Osteoblast (primary cell): ENCODE measurements at regions not wholly inside any gene's neighbourhood (a gene's known extent, or its start where the extent isn't known, plus 50 kb on each side); places are given as distances from the start of the nearest gene placed in this dataset.

ENCODE experiments used
- DNase-seq: peaks from one replicate; pipeline ENCODE4 v3.0.0; 2011; ENCODE audit warnings: low spot score, mixed read lengths; ENCODE audit not compliant: insufficient read length; ENCODE audit errors: missing footprints
- H2AFZ ChIP-seq: 2 replicates; pipeline ENCODE4 v1.6.0; 2011; ENCODE audit warnings: mild to moderate bottlenecking, low read length
- H3K27ac ChIP-seq: 2 replicates; pipeline ENCODE4 v1.5.1; 2011; ENCODE audit warnings: mild to moderate bottlenecking, low read depth, low read length, moderate library complexity
- H3K27me3 ChIP-seq: 2 replicates; pipeline ENCODE4 v1.6.0; 2012; ENCODE audit warnings: mild to moderate bottlenecking, control low read depth, inconsistent platforms, low read length, moderate library complexity; ENCODE audit not compliant: insufficient read depth
- H3K36me3 ChIP-seq: 2 replicates; pipeline ENCODE4 v1.5.1; 2011; ENCODE audit warnings: mild to moderate bottlenecking, low read length, control low read depth, moderate library complexity; ENCODE audit not compliant: insufficient read depth
- H3K4me1 ChIP-seq: 2 replicates; pipeline ENCODE4 v1.5.1; 2011; ENCODE audit warnings: mild to moderate bottlenecking, low read length, control low read depth, moderate library complexity; ENCODE audit not compliant: insufficient read depth
- H3K4me2 ChIP-seq: 2 replicates; pipeline ENCODE4 v1.6.0; 2011; ENCODE audit warnings: mild to moderate bottlenecking, low read length; ENCODE audit not compliant: insufficient read depth
- H3K4me3 ChIP-seq: fragments of 200-600 bp; sonication (generic); 3 replicates; pipeline ENCODE4 v1.5.1; 2012; ENCODE audit warnings: mild to moderate bottlenecking, low read length, inconsistent platforms; ENCODE audit not compliant: insufficient read depth
- H3K79me2 ChIP-seq: 2 replicates; pipeline ENCODE4 v1.6.0; 2012; ENCODE audit warnings: mild to moderate bottlenecking, low read length, control low read depth, inconsistent platforms; ENCODE audit not compliant: insufficient read depth
- H3K9me3 ChIP-seq: 2 replicates; pipeline ENCODE4 v1.5.1; 2011; ENCODE audit warnings: low read depth, low read length, control low read depth
- H4K20me1 ChIP-seq: 2 replicates; pipeline ENCODE4 v1.6.0; 2012; ENCODE audit warnings: mild to moderate bottlenecking, low read length, control low read depth; ENCODE audit not compliant: insufficient read depth
- CTCF ChIP-seq: IDR thresholded peaks from 2 replicates; pipeline ENCODE4 v1.5.1; 2011; ENCODE audit warnings: mild to moderate bottlenecking, low read depth, low read length, moderate library complexity; ENCODE audit errors: extremely low read depth

DNA sequence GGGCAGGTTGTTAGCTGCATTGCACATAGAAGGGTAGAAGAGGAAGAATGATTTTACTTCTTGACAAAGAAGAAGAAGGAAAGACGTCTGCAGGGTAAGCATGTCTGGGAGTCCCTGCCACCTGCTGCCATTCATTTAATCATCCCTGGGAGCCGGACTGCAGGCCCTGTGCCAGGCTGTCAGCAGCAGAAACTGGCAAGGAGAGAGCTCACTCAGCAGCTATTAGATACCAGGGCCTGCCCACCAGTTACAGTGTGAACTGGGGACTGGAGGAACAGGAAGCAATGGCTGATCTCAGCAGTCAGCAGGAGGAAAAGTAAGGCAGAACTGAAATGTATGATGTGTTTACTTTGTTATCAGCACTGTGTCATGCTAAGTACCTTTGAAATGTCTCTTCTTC, 75.7 kb upstream of the C1orf87 start:
- DNase-seq, result peak; percentile 15
- peak overlapping the region; percentile 34 for H2AFZ ChIP-seq

DNA sequence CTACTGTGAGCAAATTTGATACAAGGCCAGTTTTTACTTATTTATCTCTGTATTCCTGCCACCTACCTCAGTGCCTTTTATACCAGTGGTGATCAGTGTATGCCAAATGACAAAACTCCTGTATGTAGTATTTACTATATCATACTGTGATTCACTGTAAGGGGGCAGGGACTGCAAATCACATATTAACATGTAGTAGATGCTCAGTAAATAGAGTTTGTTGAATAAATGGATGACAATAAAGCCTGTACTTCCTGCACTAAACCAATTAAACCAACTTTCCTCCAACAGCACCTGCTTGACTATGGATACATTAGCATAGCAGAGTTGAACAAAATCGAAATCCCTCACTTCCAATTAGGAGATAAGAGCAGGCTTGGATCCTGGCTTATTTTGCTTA, 73.3 kb upstream of the C1orf87 start:
- no peak overlapping the region for H2AFZ ChIP-seq
- no peak for TF ChIP-seq CTCF
- no peak overlapping the region for H3K27ac ChIP-seq
- no peaks in the 10 kb centered on the region for H3K9me3 ChIP-seq
- no peak overlapping the region for H3K4me3 ChIP-seq
- H3K4me1 ChIP-seq, result no peaks in the 10 kb centered on the region
- DNase-seq, result no peak
- H4K20me1 ChIP-seq, result no peaks in the 10 kb centered on the region
- H3K36me3 ChIP-seq, result no peaks in the 10 kb centered on the region
- no peaks in the 10 kb centered on the region for H3K27me3 ChIP-seq
- no peak overlapping the region for H3K4me2 ChIP-seq
- H3K79me2 ChIP-seq, result no peaks in the 10 kb centered on the region

More for the DNA sequence above, 75.7 kb upstream of the C1orf87 start:
- H3K4me2 ChIP-seq, result no peak overlapping the region
- H3K79me2 ChIP-seq, result no peaks in the 10 kb centered on the region
- no peaks in the 10 kb centered on the region for H3K36me3 ChIP-seq
- H3K27me3 ChIP-seq, result no peaks in the 10 kb centered on the region
- no peak overlapping the region for H3K4me3 ChIP-seq
- H3K4me1 ChIP-seq, result no peaks in the 10 kb centered on the region
- TF ChIP-seq CTCF, result no peak
- H4K20me1 ChIP-seq, result no peaks in the 10 kb centered on the region
- no peaks in the 10 kb centered on the region for H3K9me3 ChIP-seq
- no peak overlapping the region for H3K27ac ChIP-seq

GRCh38 chr1:60145771-60146170, 72.2 kb upstream of the C1orf87 start:
- no peak for DNase-seq
- Histone ChIP-seq H2AFZ (no peak overlapping the region), H3K9me3 (no peaks in the 10 kb centered on the region), H4K20me1 (no peaks in the 10 kb centered on the region), H3K4me3 (no peak overlapping the region), H3K27ac (no peak overlapping the region), H3K4me1 (no peaks in the 10 kb centered on the region), H3K27me3 (no peaks in the 10 kb centered on the region), H3K36me3 (no peaks in the 10 kb centered on the region), H3K4me2 (no peak overlapping the region), H3K79me2 (no peaks in the 10 kb centered on the region)
- TF ChIP-seq CTCF, result no peak

- no peaks in the 10 kb centered on the region for H3K79me2 ChIP-seq
- H3K27me3 ChIP-seq, result no peaks in the 10 kb centered on the region
- H3K27ac ChIP-seq, result no peak overlapping the region
- DNase-seq, result no peak
- H4K20me1 ChIP-seq, result no peaks in the 10 kb centered on the region
- no peaks in the 10 kb centered on the region for H3K9me3 ChIP-seq
- H3K4me1 ChIP-seq, result no peaks in the 10 kb centered on the region
- no peak for TF ChIP-seq CTCF
- H3K4me3 ChIP-seq, result no peak overlapping the region
- no peak overlapping the region for H3K4me2 ChIP-seq
- H2AFZ ChIP-seq, result no peak overlapping the region
- H3K36me3 ChIP-seq, result no peaks in the 10 kb centered on the region
These were observed 68.2 kb upstream of the C1orf87 start for GRCh38 chr1:60141743-60142142.
